ENCODE measurements at regions not wholly inside any gene's neighbourhood (a gene's known extent, or its start where the extent isn't known, plus 50 kb on each side); places are given as distances from the start of the nearest gene placed in this dataset.

DNA sequence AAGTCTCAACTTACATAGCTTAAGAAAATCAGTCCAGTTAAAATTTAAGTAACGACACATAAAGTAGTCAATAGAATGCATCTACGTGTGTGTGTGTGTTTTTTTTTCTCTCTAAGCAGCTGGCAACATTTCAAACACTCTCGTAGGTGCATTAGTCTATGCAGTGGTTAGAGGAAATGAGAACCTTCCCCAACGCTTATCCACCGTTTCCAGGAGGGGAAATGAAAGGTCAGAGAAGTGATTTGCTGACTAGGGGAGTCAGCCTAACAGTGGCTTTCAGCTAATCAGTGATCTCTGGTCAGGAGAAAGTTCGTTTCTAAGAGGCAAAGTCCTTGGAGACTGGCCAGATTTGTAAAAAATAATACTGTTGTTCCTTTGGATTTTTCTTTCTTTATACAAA is 806.6 kb downstream of the C6orf118 start:
- DNase-seq (ENCODE audit: low read depth in 1 of 2, low spot score in 1 of 2): no peak

DNA sequence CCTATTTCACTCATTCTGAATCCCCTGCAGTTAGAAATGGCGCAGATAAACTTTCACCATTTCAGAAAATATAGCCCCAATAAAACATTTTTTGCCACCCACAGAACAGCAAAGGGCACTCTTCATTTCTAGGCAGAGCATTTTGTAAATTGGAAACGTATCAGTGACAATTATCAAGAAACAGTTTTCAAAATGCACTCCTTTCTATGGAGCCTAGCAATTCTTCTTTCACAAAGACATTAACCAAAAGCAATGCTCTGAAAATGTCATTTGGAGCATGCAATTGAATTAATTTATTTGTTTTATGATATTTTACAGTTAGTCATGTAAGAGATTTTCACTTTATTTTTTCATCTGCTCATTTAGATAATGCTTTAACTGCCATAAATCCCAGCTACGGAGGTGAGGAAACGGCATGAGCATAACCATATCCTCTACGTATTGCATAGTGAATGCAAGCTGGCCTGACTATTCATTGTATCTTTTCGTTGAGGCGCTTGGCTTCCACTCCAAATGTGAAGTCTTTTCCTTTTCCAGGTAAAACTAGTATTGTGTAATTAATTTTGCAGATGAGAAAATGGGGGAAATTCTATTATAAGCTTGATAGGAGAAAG is 813.4 kb downstream of the C6orf118 start:
- no peak for DNase-seq (ENCODE audit: low read depth in 1 of 2, low spot score in 1 of 2)

DNA sequence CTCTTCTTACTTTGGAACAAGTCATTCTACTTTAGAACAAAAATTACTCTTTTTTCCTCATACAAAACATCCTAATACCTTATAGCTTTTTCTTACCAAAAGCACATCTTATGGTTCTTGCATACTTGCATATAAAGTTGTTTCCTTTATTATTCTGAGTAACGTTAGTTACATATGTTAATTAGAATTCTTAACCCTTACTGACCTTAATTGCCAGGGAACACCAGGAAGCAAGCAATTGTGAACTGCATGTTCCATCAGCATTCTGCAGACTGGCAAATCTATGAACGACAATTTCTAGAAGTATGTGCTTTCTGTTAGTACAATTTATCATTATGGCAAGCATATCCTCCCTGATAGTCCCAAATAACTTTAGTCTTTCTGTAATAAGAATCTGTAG is 831.0 kb downstream of the C6orf118 start:
- no peak for DNase-seq (ENCODE audit: low read depth in 1 of 2, low spot score in 1 of 2)

DNA sequence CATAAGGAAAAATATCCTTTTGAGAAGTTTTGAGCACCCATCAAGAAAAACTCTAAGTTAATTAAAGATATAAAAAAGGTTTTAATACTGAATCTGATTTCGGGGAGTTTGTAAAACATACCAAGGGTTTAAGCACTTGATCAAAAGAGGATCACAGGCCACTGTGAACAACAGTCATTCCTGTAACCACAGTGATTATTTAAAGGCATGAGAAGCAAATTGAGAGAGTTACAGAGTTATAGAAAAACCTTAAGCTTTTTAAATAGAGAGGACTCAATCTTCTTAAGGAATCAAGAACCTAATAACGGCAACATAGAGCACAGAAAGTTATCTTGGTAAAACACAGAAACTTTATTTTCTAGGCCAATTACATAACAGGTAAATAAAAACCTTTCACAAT is 831.6 kb downstream of the C6orf118 start:
- no peak for DNase-seq (ENCODE audit: low read depth in 1 of 2, low spot score in 1 of 2)

DNA sequence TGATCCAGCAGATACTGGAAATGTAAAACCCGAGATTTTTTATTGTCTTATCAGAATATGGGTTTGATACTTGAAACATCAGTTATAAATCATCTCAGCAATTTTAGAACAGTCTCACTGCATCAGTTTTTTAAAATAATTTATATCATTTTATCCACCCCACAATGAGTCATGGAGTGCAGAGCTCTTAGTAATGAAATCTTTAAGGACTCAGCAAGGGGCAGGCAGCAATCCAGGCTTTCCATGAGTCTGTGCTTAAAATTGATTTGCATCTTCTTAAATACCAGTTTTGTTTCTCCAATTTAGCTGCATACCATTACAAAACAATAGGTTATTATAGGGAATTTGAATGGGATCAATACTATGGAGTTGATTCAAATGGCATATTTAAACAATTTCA is 832.3 kb downstream of the C6orf118 start:
- no peak for DNase-seq (ENCODE audit: low read depth in 1 of 2, low spot score in 1 of 2)

DNA sequence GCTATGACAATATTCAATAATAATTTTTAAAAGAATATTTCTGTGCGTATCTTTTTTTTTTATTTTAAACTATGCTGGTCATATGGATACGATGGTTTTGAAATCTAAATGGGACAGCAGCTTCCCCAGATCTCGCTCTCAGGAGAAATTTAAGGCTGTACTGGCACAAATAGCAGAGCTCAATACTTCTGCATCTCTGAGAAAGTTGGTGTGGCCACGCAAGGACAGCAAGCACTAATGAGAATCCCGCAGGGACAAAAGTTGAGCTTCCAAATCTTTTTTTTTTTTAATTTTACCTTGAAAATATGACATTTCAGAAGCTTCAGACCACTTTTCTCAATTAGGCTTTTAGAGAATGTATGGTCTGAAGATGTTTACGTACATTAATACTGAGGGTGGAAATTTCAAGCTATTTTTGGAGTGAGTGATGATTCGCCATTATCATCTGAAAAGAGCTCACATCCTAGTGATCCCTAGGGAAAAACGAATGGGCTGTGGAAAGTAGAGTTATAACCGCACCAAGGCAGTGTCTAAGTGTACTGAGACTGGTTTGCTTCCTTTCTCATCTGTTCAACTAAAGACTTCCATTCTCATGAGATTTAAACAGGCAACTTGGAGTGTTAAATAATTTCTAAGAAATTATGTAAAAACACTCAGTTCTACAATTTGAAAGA is 840.0 kb downstream of the C6orf118 start:
- DNase-seq (ENCODE audit: low read depth in 1 of 2, low spot score in 1 of 2): no peak

DNA sequence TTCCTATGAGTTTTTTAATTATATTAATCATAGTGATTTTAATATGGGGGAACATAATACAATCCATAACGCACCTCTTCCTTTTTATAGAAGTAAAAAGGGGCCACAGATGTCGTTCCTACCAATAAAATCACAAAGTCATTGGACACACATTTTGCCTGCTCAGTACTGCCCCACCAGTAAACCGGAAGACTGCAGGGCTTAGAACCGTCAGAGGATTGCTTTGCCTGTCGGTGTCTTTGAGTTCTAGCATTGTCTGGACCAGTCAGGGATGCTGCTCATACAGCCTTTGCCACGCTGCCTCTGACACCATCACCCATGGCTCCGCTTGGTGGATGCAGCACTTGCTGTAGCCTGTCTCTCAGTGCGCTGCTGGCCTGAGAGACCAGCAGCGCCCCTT is 853.6 kb downstream of the C6orf118 start:
- no peak for DNase-seq (ENCODE audit: low read depth in 1 of 2, low spot score in 1 of 2)

DNA sequence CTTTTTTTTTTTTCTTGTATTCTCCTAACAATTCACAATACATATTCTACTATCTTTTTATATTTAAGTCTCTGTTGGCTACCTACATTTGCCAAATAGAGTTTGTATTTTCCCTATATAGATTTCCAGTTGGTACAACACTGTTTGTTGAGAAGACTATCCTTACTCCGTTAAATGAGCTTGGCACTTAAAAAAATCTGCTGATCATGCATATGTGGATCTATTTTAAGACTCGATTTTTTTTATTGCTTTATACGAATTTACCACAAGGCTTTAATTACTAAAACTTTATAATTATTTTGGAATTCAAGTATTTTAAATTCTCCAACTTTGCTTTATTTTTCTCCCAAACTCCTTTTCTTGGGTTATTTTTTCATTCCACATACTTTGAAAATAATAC is 855.6 kb downstream of the C6orf118 start:
- DNase-seq (ENCODE audit: low read depth in 1 of 2, low spot score in 1 of 2): no peak

DNA sequence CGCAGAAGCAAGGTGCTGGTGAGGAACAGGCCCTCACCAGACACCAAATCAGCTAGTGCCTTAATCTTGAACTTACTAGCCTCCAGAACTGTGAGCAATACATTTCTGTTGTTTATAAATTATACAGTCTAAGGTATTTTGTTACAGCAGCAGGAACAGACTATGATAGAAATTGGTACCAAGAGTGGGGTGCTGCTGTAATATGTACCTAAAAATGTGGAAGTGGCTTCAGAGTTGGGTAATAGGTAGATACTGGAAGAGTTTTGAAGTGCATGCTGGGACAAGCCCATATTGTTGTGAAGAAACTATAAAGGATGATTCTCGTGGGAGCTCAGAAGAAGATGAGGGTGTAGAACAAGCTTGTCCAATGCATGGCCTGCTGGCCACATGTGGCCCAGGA is 866.8 kb downstream of the C6orf118 start:
- no peak for DNase-seq (ENCODE audit: low read depth in 1 of 2, low spot score in 1 of 2)

DNA sequence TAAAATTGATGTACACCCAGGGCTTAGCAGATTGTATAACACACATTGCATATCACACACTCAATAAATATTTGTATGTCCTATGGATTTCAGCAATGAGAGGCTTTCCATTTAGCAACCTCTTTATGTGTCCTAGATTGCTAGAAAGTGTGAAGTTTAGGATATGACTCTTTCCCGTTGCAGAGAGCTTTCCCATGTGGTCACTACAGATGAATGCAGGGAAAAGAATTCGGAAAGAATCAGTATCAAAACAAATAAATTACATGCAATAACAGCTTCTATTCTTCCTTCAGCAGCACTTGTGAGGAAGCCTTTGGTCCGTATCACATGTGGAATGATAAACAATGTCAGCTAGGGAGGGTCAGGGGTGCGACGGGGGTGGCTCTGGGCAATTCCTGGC is 870.1 kb downstream of the C6orf118 start:
- no peak for DNase-seq (ENCODE audit: low read depth in 1 of 2, low spot score in 1 of 2)

DNA sequence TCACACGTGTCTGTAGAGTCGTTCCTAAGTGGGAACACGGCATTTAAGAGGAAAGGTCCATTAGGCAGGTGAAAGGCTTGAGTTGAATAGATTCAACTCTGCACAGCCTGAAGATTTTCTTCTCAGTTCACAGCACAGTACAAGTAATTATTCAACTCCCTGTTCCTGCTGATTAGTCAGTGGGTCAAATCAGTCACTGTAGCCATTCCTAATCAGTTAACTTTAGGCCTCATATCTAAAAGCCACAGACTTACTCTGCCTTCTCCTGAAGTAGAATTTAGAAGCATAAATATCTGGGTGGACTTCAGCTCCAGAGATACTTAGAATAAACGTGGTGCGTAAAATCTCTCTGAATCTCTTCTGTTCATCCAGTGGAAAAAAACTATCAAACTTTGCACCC is 872.4 kb downstream of the C6orf118 start:
- DNase-seq (ENCODE audit: low read depth in 1 of 2, low spot score in 1 of 2): no peak

DNA sequence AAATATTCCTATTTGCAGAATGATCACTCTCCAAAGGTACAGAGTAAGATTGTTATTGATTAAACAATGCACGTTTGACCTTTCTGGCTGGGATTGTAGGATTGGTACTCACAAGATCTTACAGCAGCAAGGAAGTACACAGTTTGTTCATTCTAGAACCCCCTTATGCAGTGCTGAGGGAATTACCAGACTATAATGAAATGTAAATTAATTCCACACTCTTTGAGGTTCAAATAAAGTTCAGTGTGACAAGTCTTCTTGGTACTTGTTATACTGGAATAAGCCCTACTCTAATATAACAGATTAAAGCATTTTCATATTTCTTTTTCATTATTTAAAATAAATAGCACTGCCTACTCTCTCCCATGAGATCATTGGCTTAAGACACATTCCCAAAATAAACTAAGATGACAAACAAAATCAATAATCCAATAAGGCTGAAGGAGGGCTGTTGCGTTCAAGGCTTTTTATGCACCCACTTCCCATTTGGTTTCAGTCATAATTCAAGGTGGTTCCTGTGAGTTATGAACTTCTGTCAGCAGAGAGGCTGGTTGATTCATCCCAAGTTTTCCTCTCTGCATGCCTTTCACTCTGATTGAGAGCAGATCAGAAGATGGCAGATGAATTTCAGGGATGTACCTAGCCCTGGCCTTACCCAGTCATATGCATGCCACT is 881.5 kb downstream of the C6orf118 start:
- no peak for DNase-seq (ENCODE audit: low read depth in 1 of 2, low spot score in 1 of 2)

DNA sequence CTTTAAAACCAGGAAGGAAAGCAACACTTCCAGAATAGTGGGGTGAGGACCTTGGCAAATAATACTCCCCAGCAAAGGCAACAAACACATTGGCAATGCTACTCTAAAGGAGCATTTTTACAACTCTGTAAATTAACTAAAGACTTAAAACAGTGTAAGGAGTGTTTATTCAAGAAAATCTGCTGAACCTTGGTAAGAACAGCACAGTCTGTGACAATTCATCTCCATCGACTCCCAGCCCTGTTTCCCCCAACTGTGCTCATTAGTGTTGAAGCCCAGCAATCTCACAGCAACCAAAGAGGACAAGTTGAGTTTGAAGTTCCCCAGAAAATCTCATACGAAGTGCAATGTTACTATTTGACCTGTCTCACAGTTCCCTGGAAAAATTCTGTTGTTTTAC is 884.9 kb downstream of the C6orf118 start:
- no peak for DNase-seq (ENCODE audit: low read depth in 1 of 2, low spot score in 1 of 2)

DNA sequence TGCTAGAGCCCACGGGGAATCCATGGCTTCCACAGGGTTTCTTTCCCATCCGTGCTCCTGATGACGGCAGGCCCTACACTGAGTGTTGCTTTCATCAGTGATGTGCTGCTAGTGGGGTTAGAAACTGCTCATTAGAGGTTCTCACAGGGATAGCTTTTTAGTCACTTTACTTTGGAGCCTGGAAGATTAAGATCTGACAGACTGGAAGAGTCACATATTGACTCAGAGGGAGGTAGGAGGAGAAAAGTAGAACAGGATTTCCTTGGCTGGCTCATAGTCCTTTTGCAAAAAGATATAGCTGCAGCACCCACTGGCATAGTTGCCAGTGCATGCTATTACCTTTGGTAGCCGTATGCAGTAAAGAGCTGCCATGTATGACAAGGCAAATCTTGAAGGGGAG is 890.3 kb downstream of the C6orf118 start:
- DNase-seq (ENCODE audit: low read depth in 1 of 2, low spot score in 1 of 2): no peak

DNA sequence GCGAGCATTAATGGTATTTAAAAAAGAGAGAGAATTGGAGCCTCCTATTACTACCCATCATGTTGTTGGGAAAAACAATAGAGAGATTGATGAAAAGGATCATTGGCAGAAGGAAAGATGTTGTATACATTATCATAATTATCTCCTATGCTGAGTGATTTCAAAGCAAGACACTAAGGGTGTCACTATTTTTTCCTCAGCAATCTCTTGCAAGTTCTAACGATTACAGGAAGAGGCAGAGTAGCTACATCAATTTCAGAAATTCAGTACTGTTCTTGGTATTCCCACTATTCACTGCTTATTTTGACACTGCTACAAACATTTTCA is 891.2 kb downstream of the C6orf118 start:
- no peak for DNase-seq (ENCODE audit: low read depth in 1 of 2, low spot score in 1 of 2)

DNA sequence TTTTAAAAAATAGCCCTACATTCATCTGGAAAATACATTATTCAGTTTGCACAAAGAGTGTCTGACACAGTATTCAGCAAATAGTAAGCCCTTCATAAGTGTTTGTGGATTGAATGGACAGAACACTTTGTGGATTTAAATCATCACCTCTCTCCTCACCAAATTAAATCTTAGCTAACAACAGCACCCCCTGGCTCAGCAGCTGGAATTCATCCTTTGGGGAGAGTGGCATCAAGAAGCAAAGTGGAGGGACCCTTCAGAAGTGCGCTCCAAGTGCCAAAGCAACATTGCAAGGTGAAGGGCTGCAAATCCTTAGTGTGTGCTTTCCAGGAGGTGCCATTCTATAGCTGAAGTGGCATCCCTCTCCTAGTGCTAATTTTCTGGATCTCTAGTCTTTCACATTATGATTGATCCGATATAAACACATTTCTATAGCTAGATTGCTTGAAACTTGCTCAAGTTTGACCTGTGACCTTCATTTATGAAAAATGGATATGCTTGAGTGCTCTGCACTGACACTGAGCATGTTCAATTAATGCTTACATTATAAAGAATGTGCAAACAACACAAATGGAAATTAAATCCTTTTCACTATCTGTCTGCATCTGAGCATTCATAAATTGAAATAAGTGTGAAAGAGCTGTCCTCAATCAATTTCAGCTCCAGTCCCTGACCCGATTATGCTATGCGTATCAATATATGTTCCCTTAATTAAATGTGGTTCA is 891.7 kb downstream of the C6orf118 start:
- DNase-seq (ENCODE audit: low read depth in 1 of 2, low spot score in 1 of 2): no peak

DNA sequence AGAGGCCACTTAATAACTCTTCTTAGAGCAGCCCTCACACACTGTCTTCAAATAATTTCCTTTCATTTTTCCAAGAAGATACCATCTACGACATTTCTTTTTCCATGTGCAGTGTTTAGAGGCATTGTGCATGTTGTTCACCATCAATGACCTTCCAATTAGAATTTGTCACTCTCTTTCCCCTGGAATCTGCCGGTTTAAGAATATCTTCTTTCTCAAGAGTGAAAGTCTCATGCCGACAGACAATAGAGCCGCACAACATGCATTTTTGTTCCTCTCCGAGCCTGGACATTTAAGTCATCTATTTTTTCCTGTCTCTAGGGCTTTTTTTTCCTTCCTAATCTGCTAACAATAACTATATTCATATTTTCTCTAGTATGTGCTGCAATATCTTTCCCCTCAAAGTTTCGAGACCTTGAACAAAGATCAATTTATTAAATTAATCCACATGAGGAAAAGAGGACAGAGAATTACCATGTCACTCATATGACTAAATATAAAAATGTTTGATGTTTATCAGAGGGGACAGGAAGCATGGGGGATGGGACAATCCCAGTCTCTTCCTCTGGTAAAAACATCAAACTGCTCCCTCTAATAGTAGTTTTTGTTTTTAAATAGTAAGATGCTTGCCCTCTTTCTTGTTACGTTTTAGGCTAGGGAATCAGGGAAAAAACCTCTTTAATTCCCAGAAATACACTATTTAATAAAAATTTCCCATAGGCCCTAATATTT is 893.4 kb downstream of the C6orf118 start:
- no peak for DNase-seq (ENCODE audit: low read depth in 1 of 2, low spot score in 1 of 2)

DNA sequence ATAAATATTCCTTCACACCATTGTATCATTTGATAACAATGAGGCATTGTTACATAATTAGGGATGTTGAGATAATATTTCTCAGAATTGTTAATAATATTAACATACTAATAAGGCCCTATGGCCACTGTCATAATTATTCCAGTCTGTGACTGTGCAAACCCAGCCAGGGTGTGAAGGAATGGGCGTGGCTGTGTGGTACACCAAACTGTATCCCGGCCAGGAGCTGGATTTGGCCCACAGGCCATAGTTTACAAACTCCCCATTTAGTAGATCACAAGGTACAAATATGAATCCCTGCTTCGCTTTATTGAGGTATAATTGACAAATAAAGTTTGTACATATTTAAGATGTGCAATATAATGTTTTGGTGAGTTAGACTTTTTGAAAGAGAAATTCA is 894.7 kb downstream of the C6orf118 start:
- DNase-seq (ENCODE audit: low read depth in 1 of 2, low spot score in 1 of 2): no peak

DNA sequence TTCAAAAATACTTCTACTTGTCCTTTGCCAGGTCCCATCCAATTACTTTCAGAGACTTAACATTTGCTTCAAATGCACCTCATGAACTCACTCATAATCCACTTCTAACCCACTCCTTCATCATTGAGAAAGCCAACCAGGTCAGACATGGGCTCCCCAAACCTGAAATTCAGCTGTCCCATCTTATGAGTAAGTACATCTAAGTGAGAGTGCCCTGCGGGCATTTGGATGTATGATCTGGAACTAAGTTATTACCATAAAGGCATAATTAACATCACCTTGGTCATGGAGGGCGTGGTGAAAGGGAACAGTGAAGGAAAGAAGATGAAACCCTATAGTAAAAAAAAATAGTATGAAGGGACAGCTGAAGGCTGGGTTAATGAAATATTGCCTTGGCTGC is 896.8 kb downstream of the C6orf118 start:
- no peak for DNase-seq (ENCODE audit: low read depth in 1 of 2, low spot score in 1 of 2)

DNA sequence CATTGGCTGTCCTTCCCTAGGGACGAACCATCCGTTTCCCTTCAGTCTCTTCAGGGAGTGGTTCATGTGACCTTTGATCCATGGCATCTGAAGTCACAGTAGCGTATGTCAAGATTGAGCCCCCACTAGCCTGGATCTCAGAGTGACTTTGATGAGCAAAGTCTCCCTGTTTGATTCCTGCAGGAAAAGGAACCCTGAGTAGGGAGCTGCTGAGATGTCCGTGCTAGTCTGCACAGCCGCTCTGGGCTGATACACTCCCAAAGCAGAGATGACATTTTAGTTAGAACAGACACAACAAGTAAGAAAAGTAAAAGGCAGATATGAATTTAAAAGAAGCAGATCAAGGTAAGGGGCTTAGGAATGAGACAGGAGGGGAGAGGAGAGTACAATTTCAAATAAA is 899.4 kb downstream of the C6orf118 start:
- no peak for DNase-seq (ENCODE audit: low read depth in 1 of 2, low spot score in 1 of 2)

DNA sequence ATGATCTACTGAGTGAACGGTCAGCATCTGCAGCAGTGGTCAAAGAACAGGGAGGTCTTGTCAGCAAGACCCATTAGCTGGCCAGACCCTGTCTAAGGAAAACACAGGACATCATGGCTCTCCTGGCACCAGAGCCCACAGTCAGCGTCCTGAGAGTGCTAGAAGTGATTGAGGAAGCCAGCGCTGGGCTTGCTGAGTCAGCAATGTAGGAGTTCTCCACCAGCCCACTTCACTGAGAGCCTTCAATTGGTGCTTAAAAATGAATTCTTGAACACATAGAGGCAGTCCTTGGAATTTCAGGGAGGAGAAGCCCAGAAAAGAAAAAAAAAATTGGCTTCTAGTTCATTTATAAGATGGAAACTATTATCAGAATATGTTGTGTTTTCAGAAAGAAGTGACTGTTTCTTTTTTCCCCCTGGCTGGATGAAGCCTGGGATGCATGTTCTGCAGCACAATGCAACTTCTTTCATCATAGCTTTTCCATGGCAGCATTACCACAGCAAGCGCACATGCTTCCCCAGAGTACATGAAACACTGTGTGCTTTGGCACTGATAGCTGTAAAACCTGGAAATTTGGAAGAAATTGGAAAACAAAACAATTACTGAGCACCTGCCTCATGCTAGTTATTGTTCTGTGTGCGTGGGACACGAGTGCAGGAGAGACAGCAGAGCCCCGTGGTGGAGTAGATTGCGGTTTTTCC is 899.9 kb downstream of the C6orf118 start:
- DNase-seq (ENCODE audit: low read depth in 1 of 2, low spot score in 1 of 2): no peak
